Keratinocyte (primary cell): ENCODE measurements at regions not wholly inside any gene's neighbourhood (a gene's known extent, or its start where the extent isn't known, plus 50 kb on each side); places are given as distances from the start of the nearest gene placed in this dataset.

Experiments used
- DNase-seq: peaks from one replicate; pipeline ENCODE4 v3.0.0-alpha.2; 2011; ENCODE audit warnings: low read depth, missing footprints, low spot score
- FAIRE-seq: peaks from 2 replicates; lab custom pipeline; 2011; peaks lifted over from hg19 to GRCh38; lab: Jason Lieb, UNC
- H2AFZ ChIP-seq: 2 replicates; pipeline ENCODE4 v1.6.0; 2012; ENCODE audit warnings: low read length, control low read depth, inconsistent platforms; ENCODE audit not compliant: control insufficient read depth
- H3K27ac ChIP-seq: 2 replicates; pipeline ENCODE4 v1.5.1; 2011; ENCODE audit warnings: low read length; ENCODE audit not compliant: control insufficient read depth, insufficient read depth
- H3K27me3 ChIP-seq: 3 replicates; pipeline ENCODE4 v1.6.0; 2011; ENCODE audit warnings: low read length; ENCODE audit not compliant: control insufficient read depth, insufficient read depth; ENCODE audit errors: extremely low read depth
- H3K36me3 ChIP-seq, 2 experiments: 2 replicates in 1 of 2; 3 replicates in 1 of 2; pipeline ENCODE4 v1.5.1; 2011; ENCODE audit warnings: low read length in 2 of 2, mild to moderate bottlenecking in 1 of 2; ENCODE audit not compliant: control insufficient read depth in 2 of 2, insufficient read depth in 2 of 2; ENCODE audit errors: extremely low read depth in 1 of 2
- H3K4me1 ChIP-seq: 3 replicates; pipeline ENCODE4 v1.5.1; 2011; ENCODE audit warnings: low read length; ENCODE audit not compliant: control insufficient read depth, insufficient read depth; ENCODE audit errors: extremely low read depth
- H3K4me2 ChIP-seq: 3 replicates; pipeline ENCODE4 v1.6.0; 2011; ENCODE audit warnings: low read depth, low read length; ENCODE audit not compliant: control insufficient read depth, insufficient read depth; ENCODE audit errors: extremely low read depth
- H3K4me3 ChIP-seq, 3 experiments: fragments of 200-600 bp in 1 of 3; sonication (generic) in 1 of 3; 2 replicates in 2 of 3; 3 replicates in 1 of 3; pipeline ENCODE4 v1.5.1; 2011 to 2016; ENCODE audit warnings: low read length in 3 of 3, mild to moderate bottlenecking in 3 of 3, control low read depth in 2 of 3, inconsistent platforms in 1 of 3, low read depth in 1 of 3, mixed read lengths in 1 of 3, mixed run types in 1 of 3, moderate library complexity in 1 of 3; ENCODE audit not compliant: control insufficient read depth in 2 of 3, insufficient read depth in 2 of 3; ENCODE audit errors: extremely low read depth in 1 of 3
- H3K79me2 ChIP-seq: 2 replicates; pipeline ENCODE4 v1.6.0; 2012; ENCODE audit warnings: low read length; ENCODE audit not compliant: control insufficient read depth, insufficient read depth
- H3K9ac ChIP-seq: 3 replicates; pipeline ENCODE4 v1.6.0; 2011; ENCODE audit warnings: low read length; ENCODE audit not compliant: control insufficient read depth, insufficient read depth; ENCODE audit errors: extremely low read depth
- H3K9me1 ChIP-seq: 3 replicates; pipeline ENCODE4 v1.6.0; 2011; ENCODE audit warnings: low read length; ENCODE audit not compliant: control insufficient read depth, insufficient read depth; ENCODE audit errors: extremely low read depth
- H3K9me3 ChIP-seq: 2 replicates; pipeline ENCODE4 v1.5.1; 2012; ENCODE audit warnings: low read depth, low read length; ENCODE audit not compliant: control insufficient read depth
- H4K20me1 ChIP-seq: 3 replicates; pipeline ENCODE4 v1.6.0; 2011; ENCODE audit warnings: low read length; ENCODE audit not compliant: control insufficient read depth, insufficient read depth; ENCODE audit errors: extremely low read depth
- EZH2 ChIP-seq: IDR thresholded peaks from one replicate; pipeline ENCODE4 v1.6.1; 2012; ENCODE audit warnings: inconsistent platforms, mild to moderate bottlenecking, low read length, moderate library complexity
- dilution Hi-C: fragments of 300-500 bp; cut with MboI; formaldehyde crosslinking; loops from one replicate; pipeline ENCODE4 v1.7.0; 2020; ENCODE audit warnings: low sequenced_read_pairs; ENCODE audit not compliant: extremely low pct_ligation_motif_present
- TF ChIP-seq, protein P1 (sequence below), 3 experiments: IDR thresholded peaks in 1 of 3; conservative IDR thresholded peaks in 1 of 3; optimal IDR thresholded peaks in 1 of 3; 2 replicates in 2 of 3; 3 replicates in 1 of 3; pipeline versions ENCODE3 to v1.5.1; 2011; ENCODE audit warnings: low read length in 3 of 3, mild to moderate bottlenecking in 3 of 3, moderate library complexity in 2 of 3, control low read depth in 1 of 3, inconsistent platforms in 1 of 3; ENCODE audit not compliant: insufficient read depth in 2 of 3; ENCODE audit errors: extremely low read depth in 1 of 3

DNA sequence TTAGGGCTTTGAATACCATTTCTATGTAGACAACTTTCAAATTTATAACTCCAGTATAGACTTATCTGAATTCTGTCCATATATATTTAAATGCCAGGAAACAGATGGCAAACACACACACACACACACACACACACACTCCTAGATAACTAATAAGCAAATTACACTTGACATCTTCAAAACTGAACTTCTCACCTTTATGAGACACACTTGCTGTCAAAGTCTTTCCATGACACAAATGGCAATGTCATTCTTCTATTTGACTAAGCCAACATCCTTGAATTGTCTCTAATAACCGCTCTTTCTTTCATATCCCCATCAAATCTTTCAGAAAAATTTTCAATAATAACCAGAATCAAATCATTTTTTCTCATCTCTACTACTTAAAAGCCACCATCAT lies 402.4 kb downstream of the PCDH18 start:
- Histone ChIP-seq H3K27me3 (no peaks in the 10 kb centered on the region), H3K9me3 (no peaks in the 10 kb centered on the region), H3K9me1 (no peaks in the 10 kb centered on the region), H3K79me2 (no peaks in the 10 kb centered on the region), H3K36me3 (no peaks in the 10 kb centered on the region), H3K4me1 (no peaks in the 10 kb centered on the region), H3K27ac (no peak overlapping the region), H3K4me2 (no peak overlapping the region), H3K4me3 (no peak overlapping the region), H3K9ac (no peak overlapping the region), H4K20me1 (no peaks in the 10 kb centered on the region), H2AFZ (no peak overlapping the region)
- no peak for TF ChIP-seq EZH2
- TF ChIP-seq, protein P1, sequence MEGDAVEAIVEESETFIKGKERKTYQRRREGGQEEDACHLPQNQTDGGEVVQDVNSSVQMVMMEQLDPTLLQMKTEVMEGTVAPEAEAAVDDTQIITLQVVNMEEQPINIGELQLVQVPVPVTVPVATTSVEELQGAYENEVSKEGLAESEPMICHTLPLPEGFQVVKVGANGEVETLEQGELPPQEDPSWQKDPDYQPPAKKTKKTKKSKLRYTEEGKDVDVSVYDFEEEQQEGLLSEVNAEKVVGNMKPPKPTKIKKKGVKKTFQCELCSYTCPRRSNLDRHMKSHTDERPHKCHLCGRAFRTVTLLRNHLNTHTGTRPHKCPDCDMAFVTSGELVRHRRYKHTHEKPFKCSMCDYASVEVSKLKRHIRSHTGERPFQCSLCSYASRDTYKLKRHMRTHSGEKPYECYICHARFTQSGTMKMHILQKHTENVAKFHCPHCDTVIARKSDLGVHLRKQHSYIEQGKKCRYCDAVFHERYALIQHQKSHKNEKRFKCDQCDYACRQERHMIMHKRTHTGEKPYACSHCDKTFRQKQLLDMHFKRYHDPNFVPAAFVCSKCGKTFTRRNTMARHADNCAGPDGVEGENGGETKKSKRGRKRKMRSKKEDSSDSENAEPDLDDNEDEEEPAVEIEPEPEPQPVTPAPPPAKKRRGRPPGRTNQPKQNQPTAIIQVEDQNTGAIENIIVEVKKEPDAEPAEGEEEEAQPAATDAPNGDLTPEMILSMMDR (optimal IDR thresholded peaks at IDR 0.05 in 1 of 3, IDR thresholded peaks at IDR 0.05 in 1 of 3, conservative IDR thresholded peaks at IDR 0.05 in 1 of 3; ENCODE audit: extremely low read depth in 1 of 3, insufficient read depth in 2 of 3, low read length in 3 of 3), result no peak
- dilution Hi-C loops, result no loop called here
- no peak for FAIRE-seq
- no peak for DNase-seq

DNA sequence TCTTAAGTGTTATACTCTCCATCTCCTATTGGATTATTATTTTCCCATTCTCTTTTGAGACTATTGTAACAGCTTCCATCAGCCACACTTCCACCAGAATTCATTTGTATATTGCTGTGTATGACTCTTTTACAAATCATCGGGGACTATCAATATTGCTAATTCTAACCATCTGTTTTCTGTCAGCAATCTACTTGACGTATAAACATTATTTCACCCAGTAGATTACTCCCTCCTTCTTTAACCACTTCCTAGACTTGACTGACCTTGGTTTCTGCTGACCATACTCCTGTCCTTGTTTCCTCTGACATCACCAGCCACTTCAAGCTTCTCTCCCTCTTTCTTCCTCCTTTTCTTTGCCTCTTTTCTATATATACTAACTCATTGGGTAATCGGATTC lies 402.9 kb downstream of the PCDH18 start:
- Histone ChIP-seq H3K4me1 (no peaks in the 10 kb centered on the region), H3K4me3 (no peak overlapping the region), H3K27ac (no peak overlapping the region), H3K9me3 (no peaks in the 10 kb centered on the region), H3K9me1 (no peaks in the 10 kb centered on the region), H3K9ac (no peak overlapping the region), H3K79me2 (no peaks in the 10 kb centered on the region), H3K36me3 (no peaks in the 10 kb centered on the region), H3K27me3 (no peaks in the 10 kb centered on the region), H2AFZ (no peak overlapping the region), H4K20me1 (no peaks in the 10 kb centered on the region), H3K4me2 (no peak overlapping the region)
- TF ChIP-seq, protein P1 (optimal IDR thresholded peaks at IDR 0.05 in 1 of 3, IDR thresholded peaks at IDR 0.05 in 1 of 3, conservative IDR thresholded peaks at IDR 0.05 in 1 of 3; ENCODE audit: extremely low read depth in 1 of 3, insufficient read depth in 2 of 3, low read length in 3 of 3), result no peak
- TF ChIP-seq EZH2, result no peak
- dilution Hi-C loops, result no loop called here
- FAIRE-seq (no peak), DNase-seq (no peak)
